GM18498 (cell line): ENCODE measurements at regions not wholly inside any gene's neighbourhood (a gene's known extent, or its start where the extent isn't known, plus 50 kb on each side); places are given as distances from the start of the nearest gene placed in this dataset.

Experiments
- ATAC-seq: cut with Tn5 transposase; IDR thresholded peaks from one replicate; pipeline ENCODE4 v1.9.1; 2021; ENCODE audit warnings: mild to moderate bottlenecking, moderate library complexity; ENCODE audit not compliant: unreplicated experiment

DNA sequence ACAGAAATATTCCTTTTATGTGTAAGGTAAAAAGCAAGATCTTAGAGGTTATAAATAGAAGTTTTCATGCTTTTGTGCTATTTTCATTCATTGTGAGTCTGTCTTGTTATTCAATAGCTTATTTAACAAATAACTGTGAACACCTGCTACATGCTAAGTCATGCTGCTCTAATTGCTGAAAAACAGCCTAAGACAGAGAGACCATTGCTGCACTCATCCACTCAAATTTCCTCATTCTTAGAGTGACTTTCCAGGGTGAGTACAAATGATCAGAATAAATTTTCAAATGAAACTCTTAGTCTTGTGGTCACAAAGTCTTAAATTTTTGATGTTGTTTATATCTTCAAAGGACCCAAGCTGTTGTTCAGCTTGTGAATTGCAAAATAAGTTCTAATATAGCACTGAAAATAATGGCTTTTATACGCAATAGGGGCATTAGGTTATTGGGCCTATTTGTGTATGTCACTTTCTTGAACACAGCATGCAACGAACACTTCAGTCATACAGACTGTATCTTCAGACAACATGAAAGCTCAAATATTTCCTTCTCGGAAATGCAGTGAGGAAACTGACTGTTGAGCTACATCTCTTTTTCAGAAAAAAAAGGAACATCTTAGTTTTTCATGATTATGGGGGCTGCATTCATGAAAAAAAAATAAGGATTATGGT lies 247.9 kb upstream of the PCDH15 start:
- no peak for ATAC-seq

DNA sequence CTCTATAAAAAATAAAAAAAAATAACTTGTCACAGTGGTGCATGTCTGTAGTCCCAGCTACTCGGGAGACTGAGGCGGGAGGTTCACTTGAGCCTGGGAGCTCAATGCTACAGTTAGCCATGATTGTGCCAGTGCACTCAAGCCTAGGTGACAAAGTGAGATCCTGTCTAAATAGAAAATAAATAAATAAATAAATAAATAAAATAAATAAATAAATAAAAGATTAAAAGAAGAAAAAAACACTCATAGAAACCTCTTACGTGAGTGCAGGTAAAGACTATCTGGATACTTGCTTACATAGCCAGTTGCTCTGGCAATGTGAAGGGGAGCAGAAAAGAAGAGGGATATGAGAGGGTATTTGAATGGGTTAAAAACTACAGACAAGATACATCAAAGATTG lies 242.5 kb upstream of the PCDH15 start:
- no peak for ATAC-seq

DNA sequence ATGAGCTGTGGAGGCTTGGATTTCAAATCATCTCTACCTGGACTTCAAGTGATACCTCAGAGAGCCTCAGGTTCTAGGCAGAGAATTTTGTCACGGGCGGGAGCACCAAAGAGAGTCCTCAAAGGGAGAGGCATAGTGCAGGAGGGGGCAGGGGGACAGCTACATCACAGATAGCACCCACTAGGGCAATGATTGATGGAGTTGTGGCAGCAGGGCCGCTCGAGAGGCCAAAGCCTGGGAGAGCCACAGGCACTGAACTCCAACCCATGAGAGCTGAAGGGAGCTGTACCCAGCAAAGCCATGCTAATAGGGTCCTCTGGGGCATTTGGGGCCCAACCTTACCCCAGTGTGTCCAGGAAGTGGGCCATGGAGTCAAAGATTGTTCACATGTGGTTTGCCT lies 232.0 kb upstream of the PCDH15 start:
- no peak for ATAC-seq

DNA sequence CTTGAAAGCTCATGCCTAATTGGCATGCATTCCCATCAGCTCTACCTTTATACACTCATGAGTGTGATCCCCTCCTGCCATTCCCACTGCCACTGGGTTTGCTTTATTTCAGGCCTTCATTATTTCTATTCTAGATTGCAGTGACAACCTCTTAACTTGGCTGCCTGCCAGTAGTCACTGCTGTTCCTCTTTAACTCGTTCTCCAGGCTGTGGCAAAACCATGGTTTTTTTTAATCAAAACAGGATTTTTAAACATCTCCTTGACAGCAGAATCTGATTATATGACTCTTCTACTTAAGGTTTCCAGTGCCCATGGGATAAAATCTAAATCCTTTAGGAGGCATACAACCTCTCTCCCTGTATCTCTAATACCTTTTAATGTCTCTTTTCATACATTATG lies 223.7 kb upstream of the PCDH15 start:
- no peak for ATAC-seq

DNA sequence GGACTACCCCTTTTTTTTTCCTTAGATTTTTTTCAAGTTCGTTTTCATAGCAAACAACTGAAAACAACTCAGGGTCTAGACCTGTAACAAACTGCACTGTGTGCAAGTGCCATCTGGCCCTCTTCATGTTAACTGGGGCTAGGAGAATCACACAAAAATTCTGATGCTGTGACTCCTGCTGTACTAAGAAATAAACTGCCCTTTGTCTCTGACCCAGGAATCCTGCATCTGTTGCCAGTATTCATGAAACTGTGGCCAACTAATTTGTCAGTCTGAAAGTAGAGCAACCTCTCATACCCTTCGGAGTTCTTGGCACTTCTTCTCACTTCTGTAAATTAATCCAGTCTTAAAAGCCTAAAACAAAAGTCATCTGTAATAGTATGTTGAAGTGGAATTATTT lies 218.4 kb upstream of the PCDH15 start:
- no peak for ATAC-seq

DNA sequence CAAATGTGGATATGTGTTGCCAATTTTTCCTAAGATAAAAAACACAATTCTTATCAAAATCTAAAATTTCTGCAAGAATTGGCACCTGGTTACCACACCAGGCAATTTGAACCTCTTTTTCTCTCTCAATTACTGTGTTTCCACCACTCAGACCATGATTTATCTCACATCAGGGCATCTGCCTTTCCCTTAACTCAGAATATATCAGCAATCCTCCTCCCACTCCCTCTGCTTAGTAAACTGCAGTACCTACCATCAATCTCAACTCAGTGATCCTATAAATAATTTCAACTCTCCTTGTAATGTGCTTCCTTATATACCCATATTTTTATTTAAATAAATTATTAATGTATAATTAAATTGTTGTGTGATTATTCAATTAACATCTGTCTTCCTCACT lies 212.3 kb upstream of the PCDH15 start:
- no peak for ATAC-seq

DNA sequence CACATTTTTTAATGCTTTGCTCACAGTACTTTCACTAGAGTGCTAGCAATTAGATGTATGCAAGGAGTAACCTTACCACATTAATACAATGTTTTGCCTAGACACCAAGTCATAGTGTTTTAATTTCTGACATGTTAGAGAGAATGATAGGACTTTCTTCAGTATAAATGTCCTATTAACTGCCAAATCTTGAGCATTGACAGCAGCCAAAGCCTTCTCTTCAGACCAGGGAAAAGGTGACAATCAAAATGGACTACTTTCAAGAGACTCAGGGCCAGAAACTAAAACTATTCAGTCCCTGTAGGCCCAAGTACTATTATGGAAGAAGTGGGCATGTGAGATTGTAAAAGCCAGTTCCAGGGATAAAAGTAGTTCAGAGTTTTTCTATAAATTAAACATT lies 201.4 kb upstream of the PCDH15 start:
- no peak for ATAC-seq

DNA sequence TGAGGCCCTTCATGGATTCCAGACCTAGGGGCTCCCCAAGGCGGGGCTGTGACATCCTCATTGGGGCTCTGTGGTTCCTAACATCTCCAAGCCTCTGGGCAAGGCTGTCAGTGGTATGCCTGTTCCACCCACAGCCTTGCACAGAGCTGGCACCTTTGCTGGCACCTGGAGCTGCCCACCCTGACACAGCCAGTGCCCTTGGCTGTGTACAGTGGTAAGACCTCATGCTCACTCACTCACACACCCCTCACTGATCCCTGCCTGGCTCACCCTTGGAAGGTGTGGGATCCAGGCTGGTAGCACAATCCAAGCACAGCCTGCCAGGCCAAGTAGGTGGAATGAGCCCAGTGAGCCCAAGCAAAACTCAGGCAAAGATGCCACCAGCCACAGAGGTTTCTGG lies 200.4 kb upstream of the PCDH15 start:
- no peak for ATAC-seq

DNA sequence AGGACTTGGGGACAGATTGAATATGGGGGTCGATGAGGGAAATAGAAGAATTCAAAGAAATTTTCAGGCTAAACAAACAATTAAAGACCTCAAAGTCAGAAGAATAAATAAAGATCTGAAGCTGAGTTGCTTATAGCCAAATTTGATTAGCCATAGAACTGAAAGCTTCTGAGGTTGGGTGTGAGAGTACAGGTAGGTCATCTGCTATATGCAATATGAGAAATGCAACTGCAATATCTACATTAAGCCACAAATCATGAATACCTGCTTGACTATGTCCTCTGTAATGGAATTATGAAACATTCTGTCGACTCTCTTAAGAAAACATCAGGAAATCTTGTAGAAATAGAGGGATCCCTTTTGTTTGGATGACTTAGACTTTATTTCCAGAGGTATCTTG lies 192.1 kb upstream of the PCDH15 start:
- no peak for ATAC-seq

DNA sequence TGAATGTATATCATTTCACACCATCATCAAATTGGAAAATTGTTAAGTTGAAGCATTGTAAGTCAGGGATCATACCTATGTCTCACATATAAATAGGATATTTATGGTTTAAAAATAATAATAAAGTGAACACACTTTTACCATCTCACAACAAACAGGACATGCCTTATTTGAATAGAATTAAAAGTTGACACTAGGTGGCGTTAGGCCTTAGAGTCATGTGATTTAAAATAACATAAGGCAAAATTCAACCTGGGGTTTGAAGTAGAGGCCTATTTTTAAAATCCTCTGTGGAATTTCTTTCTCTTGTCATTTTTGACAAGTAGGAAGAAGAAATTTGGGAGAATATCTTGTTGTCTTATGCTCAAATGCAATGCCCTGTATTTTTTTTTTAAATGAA lies 184.7 kb upstream of the PCDH15 start:
- ATAC-seq: no peak

DNA sequence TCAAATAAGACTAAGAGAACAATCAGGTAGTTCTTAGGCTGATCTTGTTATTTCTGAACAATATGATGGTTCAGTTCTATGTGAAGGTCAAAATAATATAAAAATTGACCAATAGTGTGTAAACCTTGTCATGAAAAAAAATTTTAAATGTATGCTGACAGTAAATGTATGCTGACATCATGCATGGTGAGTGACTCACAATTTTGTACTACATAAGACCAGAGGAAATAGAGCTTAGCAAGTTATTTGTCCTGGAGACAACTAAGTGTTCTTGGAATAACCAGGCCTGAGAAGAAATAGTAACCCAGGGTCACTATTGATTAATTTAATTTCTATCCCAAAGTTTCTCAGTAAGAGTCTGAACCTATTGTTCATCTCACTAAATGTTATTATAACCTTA lies 182.2 kb upstream of the PCDH15 start:
- no peak for ATAC-seq

DNA sequence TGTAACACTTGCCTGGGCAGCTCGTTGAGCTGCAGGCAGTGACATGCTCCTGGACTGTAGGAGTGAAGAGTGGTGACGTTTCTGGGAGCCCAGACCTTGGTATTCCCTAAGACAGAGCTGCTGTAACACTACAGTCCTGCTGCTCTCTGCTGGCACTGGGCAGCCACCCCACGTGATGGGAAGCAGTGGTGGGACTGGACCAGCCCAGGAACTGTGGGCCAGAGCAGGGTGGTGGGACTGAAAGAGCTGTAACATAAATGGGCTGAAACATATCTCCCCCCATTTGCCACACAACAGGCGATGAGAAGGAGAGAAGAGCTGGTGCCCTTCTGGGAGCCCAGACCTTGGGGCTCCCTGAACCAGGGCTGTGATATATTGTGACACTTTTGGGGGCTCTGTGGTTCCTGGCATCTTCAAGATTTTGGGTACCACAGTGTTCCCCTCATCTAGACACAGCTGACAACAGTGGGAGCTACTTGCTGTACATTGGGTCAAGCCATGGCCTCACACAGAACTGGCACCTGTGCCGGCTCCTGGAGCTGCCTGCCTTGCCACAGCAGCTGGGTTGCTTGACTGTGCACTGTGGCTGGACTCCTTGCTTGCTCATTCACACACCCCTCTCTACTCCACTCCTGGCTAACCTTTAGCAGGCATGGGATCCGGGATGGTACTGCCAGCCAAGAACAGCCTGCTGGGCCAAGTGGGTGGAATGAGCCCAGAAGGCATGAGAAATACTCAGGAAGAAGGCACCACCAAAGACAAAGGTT lies 161.3 kb upstream of the PCDH15 start:
- no peak for ATAC-seq

DNA sequence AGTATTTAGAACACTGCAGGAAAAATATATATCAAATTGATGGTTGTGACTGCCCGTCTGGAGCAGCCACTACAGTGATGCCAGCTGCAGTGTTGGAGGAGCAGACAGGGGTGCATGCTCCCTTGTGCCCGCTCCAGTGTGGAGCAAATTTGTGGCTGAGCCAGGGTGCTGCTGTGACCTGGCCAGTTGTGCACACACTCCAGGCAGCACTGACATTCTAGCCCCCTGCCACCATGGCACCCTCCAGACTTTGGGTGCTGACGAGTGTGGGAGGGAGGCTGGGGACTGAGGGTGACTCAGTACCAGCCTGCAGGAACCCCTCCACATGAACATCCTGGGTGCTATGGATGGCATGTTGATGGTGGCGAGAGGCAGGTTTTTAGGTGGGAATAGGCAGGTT lies 160.0 kb upstream of the PCDH15 start:
- ATAC-seq: no peak

DNA sequence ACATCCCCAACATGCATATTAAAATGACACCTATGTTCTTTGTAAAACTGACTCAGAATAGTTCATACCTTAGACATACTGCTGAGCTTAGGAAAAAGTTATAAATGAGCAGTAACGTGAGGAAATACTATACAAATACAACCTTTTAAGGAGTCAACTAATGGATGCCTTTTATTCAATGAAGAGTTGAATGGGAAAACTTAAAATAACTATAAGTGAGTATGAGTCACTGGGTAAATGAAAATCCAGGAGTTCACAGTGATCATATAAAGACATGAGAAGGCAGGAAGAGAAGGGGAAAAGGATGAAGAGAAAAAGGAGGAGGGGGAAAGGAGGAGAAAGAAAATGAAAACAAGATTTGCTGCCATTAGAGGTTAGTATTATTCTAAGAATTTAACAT lies 157.8 kb upstream of the PCDH15 start:
- no peak for ATAC-seq

DNA sequence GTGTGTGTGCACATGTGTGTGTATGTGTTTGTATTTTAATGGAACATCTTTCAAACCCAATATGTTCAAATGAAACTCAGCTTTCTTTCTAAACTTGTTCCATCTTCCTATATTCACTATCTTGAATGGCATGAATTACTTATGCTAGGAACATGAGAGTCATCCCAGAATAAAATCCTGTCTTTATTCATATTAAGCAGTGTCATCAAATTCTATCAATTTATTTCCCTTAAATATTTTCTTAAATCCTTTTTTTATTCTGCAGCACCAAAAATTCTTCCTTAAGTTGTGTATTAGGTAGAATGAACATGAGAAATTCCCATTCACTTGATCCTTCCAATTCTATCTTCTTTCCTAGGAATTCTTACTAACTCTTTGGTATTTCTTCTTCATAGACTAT lies 146.6 kb upstream of the PCDH15 start:
- ATAC-seq: no peak

DNA sequence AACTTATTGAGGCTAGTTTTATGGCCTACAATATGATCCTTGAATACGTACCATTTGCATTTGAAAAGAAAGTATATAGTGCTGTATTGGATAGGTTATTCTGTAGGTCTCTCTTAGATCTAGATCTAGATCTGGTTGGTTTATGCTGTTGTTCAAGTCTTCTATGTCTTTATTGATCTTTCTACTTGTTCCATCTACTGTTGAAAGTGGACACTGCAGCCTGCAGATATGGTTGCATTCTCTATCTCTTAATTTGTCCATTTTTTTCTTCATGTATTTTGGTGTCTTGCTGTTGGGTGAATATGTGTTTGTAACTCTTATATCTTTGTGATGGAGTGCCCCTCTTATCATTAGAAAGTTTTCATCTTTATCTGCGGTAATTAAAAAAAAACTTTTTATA lies 139.4 kb upstream of the PCDH15 start:
- no peak for ATAC-seq

DNA sequence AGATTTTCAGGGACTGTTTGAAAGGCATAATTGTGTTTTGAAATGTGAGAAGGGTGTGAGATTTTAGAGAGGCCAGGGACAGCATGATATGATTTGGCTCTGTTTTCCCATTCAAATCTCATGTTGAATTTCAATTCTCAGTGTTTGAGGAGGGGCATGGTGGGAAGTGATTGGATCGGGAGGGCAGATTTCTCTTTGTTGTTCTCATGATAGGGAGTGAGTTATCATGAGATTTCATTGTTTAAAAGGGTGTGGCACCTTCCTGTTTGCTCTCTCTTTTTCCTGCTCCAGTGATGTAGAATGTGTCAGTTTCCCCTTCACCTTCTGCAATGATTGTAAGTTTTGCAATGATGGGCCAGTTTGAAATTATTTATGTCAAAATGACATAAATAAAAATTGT lies 113.0 kb upstream of the PCDH15 start:
- ATAC-seq: no peak

DNA sequence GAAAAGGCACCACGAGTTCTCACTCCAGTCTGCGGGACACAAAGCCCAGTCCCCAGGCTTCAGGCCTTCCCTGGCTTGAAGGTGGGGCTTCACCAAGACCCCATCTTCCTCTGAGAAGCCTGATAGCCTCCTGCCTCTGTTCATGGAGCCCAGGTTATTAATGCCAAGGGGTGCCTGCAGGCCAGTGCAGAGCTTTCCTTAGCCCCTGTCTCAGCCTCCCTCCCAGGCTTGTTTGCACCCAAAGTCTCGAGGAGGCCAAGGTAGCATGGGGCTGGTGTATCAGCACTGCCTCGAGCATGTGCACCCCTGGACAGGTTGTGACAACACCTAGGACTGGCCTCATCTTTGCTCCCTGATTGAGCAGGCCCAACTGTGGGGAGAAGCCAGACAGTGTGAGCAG lies 108.1 kb upstream of the PCDH15 start:
- no peak for ATAC-seq

DNA sequence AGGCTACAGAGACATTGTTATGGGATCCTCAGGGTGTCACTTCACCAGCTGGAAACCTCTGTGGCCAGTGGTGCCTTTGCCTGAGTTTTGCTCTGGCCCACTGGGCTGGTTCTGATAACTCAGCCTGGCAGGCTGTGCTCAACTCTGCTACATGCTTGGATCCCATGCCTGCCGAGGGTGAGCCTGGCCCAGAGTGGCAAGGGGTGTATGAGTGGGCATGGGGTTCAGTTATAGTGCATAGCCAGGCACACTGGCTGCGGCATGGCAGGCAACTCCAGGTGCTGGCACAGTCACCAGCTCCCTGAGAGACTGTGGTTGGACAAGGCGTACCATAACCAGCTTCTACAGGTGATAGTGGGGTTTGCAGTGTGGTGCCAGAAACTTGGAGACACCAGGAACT lies 107.0 kb upstream of the PCDH15 start:
- no peak for ATAC-seq

DNA sequence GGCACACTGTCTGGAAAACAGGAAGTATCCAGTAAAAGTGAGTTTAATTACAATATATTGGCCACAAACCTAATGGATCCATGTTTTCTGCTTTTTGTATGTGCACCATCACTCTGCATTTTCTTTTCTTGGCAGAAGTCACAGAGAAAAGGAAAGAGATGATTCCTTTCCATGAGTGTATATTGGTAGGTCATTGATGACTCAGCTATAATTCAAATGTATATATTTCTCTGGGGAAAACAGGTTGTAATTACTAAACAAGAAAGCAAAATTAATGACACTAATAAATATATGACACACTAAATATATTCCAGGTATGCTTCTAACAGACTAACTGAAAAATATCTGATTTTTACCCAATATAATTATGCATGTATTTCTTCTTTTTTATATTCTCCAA lies 105.9 kb upstream of the PCDH15 start:
- ATAC-seq: no peak

DNA sequence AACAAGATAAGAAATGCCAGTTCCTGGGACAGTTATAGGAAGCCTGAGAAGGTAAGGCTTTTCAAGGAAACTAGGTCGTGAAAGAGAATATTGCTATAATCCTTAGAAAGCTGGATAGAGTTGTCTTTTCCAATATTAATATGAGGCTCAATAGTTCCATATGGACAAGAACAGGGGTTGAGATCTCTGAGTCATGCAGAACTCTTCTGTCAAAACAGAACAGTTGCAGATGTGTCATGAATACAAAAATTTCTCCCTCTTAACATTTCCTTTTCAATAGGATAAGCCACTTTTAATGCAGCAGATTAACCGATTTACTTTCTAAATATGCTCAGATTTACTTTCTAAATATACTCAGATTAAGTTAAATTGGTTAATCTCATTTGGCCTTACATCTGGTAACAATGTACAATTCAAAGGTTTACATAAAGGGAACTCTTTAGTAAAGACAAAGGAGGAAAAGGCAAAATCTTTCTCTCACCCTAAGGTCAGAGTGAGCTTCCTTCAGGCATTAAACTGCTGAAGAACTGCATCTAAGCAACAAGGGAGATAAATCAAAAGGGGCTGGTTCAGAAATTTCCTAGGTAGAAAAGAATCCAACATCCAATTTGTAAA lies 104.7 kb upstream of the PCDH15 start:
- no peak for ATAC-seq

DNA sequence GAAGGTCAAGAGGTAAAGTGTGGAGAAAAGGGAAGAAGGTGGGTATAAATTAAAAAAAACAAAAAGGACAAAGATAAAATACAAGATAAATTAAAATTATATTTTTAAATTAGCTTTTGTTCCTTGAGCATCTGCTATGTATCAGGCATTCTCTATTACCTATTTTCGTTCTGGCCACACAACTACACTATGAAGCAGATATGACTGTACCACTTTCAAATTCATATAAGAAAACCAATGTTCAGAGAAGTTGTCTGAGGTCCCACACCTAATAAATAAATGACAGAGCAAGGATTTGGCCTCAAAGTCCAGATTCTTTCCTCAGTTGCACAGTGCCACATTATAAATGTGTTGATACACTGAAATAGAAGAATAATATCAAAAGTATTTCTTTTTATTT lies 103.8 kb upstream of the PCDH15 start:
- no peak for ATAC-seq
